Fibroblast of gingiva (primary cell): ENCODE measurements at regions not wholly inside any gene's neighbourhood (a gene's known extent, or its start where the extent isn't known, plus 50 kb on each side); places are given as distances from the start of the nearest gene placed in this dataset.

Source experiments
- DNase-seq: peaks from one replicate; pipeline ENCODE4 v3.0.0-alpha.2; 2011; ENCODE audit warnings: low read depth

GRCh38 chr14:27096091-27096490 lies 498.3 kb upstream of the NOVA1 start:
- DNase-seq = no peak

- DNase-seq = no peak
Measured at GRCh38 chr14:27098451-27098850, 500.6 kb upstream of the NOVA1 start.

GRCh38 chr14:27114180-27114579 lies 516.3 kb upstream of the NOVA1 start:
- DNase-seq = no peak

- DNase-seq = no peak
Measured at GRCh38 chr14:27123162-27123561, 525.3 kb upstream of the NOVA1 start.

- no peak for DNase-seq
Measured at GRCh38 chr14:27127838-27128237, 530.0 kb upstream of the NOVA1 start.

GRCh38 chr14:27134200-27134599 lies 536.4 kb upstream of the NOVA1 start:
- no peak for DNase-seq

GRCh38 chr14:27145170-27145569 lies 547.3 kb upstream of the NOVA1 start:
- DNase-seq = no peak

GRCh38 chr14:27148143-27148542 lies 550.3 kb upstream of the NOVA1 start:
- DNase-seq = no peak

- no peak for DNase-seq
Measured at GRCh38 chr14:27164139-27164538, 566.3 kb upstream of the NOVA1 start.

GRCh38 chr14:27175489-27175888 lies 577.7 kb upstream of the NOVA1 start:
- no peak for DNase-seq

GRCh38 chr14:27181333-27181732 lies 583.5 kb upstream of the NOVA1 start:
- no peak for DNase-seq

GRCh38 chr14:27184427-27184826 lies 586.6 kb upstream of the NOVA1 start:
- DNase-seq = no peak

- no peak for DNase-seq
Measured at GRCh38 chr14:27186048-27186447, 588.2 kb upstream of the NOVA1 start.

GRCh38 chr14:27187136-27187535 lies 589.3 kb upstream of the NOVA1 start:
- DNase-seq = no peak

- DNase-seq = no peak
Measured at GRCh38 chr14:27190296-27190695, 592.5 kb upstream of the NOVA1 start.

GRCh38 chr14:27199272-27199671 lies 601.4 kb upstream of the NOVA1 start:
- no peak for DNase-seq

GRCh38 chr14:27205036-27205435 lies 607.2 kb upstream of the NOVA1 start:
- DNase-seq = no peak

- no peak for DNase-seq
Measured at GRCh38 chr14:27211741-27212140, 613.9 kb upstream of the NOVA1 start.

- no peak for DNase-seq
Measured at GRCh38 chr14:27222671-27223070, 624.8 kb upstream of the NOVA1 start.

GRCh38 chr14:27223906-27224305 lies 626.1 kb upstream of the NOVA1 start:
- DNase-seq = no peak

- no peak for DNase-seq
Measured at GRCh38 chr14:27228053-27228452, 630.2 kb upstream of the NOVA1 start.

- DNase-seq = no peak
Measured at GRCh38 chr14:27234331-27234730, 636.5 kb upstream of the NOVA1 start.

GRCh38 chr14:27236601-27237000 lies 638.8 kb upstream of the NOVA1 start:
- no peak for DNase-seq

GRCh38 chr14:27242874-27243273 lies 645.0 kb upstream of the NOVA1 start:
- DNase-seq = no peak

- no peak for DNase-seq
Measured at GRCh38 chr14:27243365-27243764, 645.5 kb upstream of the NOVA1 start.
